GM21576 (cell line): ENCODE measurements at regions not wholly inside any gene's neighbourhood (a gene's known extent, or its start where the extent isn't known, plus 50 kb on each side); places are given as distances from the start of the nearest gene placed in this dataset.
"Not testable (repeated sequence)": the region's sequence is repeated elsewhere in the genome, so short reads cannot be mapped to it uniquely, and the experiment has no call there.

Source experiments
- ATAC-seq: cut with Tn5 transposase; IDR thresholded peaks from one replicate; pipeline ENCODE4 v1.9.1; 2021; ENCODE audit warnings: mild to moderate bottlenecking, moderate library complexity; ENCODE audit not compliant: unreplicated experiment

DNA sequence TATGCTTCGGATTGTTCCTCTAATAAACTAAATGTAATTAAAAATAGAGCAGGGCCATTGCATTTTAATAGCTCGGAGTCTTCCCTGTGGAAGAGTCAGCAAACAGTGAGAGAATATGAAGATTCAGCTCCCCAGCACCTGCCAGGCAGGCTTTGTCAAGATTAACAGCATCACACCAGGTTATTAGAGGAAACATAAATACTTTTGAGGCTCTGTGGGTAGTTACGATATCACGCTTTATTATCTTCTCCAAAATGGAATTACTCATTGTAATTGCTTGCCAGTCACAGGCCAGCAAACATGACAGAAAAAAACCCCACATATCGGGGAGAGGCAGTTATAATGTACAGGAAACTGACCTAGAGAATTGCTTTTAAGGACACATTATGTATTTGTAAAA is 303.9 kb downstream of the CPS1 start:
- ATAC-seq = no peak

GRCh38 chr2:210861038-210861665 is 304.8 kb downstream of the CPS1 start:
- ATAC-seq = no peak

GRCh38 chr2:210862283-210863065 is 306.1 kb downstream of the CPS1 start:
- ATAC-seq = no peak

- no peak for ATAC-seq
Observed at GRCh38 chr2:210863283-210863682, 306.9 kb downstream of the CPS1 start.

DNA sequence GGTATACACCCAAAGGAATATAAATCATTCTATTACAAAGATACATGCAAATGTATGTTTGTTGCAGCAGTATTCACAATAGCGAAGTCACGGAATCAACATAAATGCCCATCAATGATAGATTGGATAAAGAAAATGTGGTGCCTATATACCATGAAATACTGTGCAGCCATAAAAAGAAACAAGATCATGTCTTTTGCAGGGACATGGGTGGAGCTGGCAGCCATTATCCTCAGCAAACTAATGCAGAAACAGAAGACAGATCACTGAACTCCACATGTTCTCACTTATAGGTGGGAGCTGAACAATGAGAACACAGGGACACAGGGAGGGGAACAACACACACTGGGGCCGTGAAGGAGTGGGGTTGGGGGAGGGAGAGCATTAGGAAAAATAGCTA is 315.2 kb downstream of the CPS1 start:
- ATAC-seq = not testable (repeated sequence)

DNA sequence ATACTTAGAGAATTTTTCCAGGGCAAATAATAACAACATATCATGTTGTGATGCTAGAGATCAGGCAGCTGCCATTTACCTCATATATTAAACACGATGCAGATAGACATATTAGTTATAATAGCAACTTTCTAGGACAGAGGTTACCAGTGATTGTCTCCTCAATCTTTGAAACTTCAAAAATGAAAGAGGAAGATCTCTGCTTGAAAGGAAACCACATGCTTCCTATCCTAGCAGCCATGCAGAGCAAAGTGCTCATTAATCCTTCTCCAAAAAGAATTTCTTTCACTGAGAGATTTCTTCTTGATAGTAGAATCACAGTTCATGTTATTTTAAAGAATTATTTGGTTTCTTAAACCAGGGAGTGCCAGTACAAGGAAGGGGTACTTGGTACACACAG is 317.2 kb downstream of the CPS1 start:
- ATAC-seq = no peak

GRCh38 chr2:210884227-210884626 is 327.8 kb downstream of the CPS1 start:
- ATAC-seq = no peak

GRCh38 chr2:210888035-210888434 is 331.6 kb downstream of the CPS1 start:
- ATAC-seq = no peak

DNA sequence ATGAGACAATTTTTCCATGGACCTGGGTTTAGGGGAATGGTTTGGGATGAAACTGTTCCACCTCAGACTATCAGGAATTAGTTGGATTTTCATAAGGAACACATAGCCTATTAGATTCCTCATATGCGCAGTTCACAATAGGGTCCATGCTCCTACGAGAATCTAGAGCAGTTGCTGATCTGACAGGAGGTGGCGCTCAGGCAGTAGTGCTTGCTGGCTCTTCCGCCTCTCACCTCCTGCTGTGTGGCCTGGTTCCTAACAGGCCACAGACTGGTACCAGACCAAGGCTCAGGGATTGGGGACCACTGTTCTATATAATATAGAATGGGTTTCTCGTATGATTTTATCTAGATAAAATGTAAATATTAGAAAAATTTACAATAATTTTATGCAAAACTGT is 338.7 kb downstream of the CPS1 start:
- ATAC-seq = no peak

- no peak for ATAC-seq
Observed at GRCh38 chr2:210899131-210899530, 342.7 kb downstream of the CPS1 start.

- ATAC-seq = no peak
Observed at GRCh38 chr2:210901326-210901725, 344.9 kb downstream of the CPS1 start.

DNA sequence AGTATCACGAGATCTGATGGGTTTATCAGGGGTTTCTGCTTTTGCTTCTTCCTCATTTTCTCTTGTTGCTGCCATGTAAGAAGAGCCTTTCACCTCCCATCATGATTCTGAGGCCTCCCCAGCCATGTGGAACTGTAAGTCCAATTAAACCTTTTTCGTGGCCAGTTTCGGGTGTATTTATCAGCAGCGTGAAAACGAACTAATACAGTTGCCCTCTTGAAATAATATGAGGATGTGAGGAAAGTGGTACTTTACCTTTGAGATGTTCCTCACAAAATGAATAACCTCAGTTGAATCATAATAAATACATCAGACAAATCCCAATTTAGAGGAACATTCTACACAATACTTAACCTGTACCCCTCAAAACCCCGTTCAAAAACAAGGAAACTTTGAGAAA is 356.4 kb downstream of the CPS1 start:
- no peak for ATAC-seq

- ATAC-seq = no peak
Observed at GRCh38 chr2:210913461-210913860, 357.1 kb downstream of the CPS1 start.

DNA sequence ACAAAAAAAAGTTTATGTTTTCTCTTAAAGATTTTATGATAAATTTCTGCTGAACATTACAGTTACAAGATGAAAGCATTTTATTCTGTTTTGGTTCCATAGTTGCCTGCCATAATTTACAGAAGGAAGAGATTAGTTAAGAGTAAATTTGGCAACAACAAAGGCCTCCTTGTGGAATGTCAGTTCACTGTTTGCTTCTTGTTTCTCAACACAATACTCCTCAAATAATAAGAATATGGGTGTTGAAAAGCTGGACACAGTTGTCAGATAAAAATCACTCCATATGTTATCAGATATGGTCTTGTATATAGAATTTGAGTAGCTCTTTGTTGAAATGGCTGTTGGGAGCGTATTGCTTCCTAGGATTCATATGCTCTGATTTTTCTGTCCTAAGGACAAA is 359.5 kb downstream of the CPS1 start:
- ATAC-seq = no peak

DNA sequence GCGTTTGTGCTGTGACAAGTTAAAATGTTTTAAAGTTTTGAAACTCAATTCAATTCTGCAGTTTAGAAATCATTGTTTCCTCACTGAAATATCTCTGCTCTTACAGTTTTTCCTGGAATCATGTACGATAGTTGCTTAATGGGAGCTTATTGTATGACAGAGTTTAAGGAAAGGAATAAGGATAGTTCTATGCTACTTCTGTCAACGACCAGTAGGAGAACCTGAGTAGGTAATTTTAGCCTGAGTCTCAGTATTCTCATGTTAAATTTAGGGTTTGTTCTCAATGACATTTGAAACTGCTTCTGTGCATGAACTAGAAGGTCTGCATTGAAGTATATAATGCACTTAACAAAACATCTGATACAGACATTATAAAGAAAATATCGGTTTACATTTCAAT is 361.1 kb downstream of the CPS1 start:
- no peak for ATAC-seq

- ATAC-seq = no peak
Observed at GRCh38 chr2:210919128-210919527, 362.7 kb downstream of the CPS1 start.

DNA sequence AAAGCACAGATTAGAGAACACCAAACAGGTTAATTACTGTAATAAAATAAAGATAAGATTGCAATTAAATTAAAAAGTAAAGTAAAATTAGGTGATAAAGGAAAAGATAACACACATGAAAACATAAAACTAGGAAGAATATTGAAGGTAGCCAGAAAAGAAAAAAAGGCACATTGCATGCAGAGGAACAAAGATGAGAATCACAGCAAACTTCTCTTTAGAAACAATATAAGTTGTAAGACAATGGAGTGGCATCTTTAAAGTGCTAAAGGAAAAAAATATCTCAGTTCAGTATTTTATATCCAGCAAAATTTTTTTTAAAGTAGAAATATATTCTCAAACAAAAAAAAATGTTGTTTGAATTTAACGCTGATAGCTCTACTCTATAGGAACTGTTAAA is 366.0 kb downstream of the CPS1 start:
- ATAC-seq = no peak

DNA sequence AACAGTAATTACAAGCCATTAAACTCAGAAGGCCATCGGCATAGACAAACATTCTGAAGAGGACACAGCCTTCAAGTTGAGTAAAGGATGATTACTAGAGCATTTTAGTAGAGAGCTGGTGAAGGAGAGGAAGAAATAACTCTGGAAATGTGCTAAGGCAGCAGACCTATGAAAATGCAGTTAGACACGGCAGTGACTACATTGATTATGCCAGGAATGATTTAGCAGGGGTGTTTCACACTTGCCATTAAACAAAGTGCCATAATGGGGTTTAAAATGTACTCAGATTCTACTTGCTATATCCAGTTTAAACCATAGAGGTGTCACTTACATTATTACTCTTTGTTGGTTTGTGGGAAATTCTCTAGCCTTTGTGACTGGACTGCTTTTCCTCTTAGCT is 372.3 kb downstream of the CPS1 start:
- no peak for ATAC-seq

DNA sequence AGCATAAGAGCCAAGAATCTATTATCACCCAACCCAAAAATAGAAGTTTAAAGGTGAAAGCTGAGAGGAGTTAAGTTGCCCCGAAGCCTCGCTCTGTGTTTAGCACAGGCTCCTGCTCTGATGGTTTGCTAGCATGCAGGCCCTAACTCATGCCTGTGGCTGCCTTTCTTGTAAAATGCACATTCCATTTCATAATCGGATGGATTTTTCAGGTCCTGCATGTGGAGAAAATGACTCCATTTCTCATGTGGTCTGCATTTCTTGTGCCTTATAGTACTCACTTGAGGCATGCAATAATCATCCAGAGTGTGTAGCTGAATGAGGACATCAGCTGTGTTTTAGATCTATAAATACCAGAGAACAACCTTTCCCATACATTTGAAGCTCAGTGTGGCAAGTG is 381.8 kb downstream of the CPS1 start:
- no peak for ATAC-seq

DNA sequence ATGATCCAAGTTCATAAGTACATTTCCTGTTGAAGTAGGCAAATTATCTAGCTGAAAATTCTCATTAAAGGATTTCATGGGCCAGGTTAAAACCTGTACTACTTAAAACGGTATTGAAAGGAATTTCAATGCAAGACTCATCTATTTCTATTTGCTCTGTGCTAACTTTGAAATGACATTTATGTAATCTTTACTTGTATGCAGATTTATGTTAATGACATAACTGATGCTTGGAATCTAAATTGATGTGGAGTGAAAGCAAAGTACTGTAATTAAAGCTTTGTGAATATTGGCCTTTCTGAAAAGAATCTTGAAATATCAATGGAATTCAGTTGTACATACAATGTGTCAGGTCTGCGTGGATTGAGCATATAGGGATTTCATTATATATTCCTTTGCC is 390.0 kb downstream of the CPS1 start:
- ATAC-seq = no peak

GRCh38 chr2:210950434-210951060 is 394.1 kb downstream of the CPS1 start:
- ATAC-seq = not testable (repeated sequence)

GRCh38 chr2:210954386-210954907 is 398.0 kb downstream of the CPS1 start:
- no peak for ATAC-seq
